ENCODE measurements at regions not wholly inside any gene's neighbourhood (a gene's known extent, or its start where the extent isn't known, plus 50 kb on each side); places are given as distances from the start of the nearest gene placed in this dataset.

DNA sequence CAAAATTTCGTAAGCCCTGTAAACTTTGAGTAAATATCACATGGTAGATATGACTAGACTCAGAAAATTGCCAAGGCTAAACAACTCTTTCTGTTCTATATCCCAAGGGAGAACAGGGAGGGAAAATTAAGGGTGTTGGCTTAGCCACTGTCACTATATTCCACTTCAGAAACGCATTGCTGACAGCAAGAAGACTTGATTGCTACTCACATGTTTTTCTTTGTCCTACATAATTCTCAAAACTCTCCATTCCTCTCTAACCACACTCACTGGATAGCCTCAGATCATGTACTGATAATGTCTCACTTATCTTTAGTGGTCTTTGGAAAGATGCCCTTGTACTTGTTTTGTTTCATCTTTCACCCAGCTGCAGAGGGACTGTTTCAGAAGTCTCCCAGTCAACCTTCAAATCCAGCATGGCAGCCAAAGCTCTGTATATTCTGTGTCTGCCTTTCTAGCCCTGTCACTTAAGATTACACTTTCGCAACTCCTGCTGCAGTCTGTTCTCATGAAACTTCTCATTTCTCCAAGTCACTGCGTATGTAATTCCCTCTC lies 582.4 kb upstream of the FZD8 start:
- DNase-seq (no peak), ATAC-seq (peak in 1 of 2 donors; percentile 31)
- H3K27ac ChIP-seq (ENCODE audit: low read length): no peak overlapping the region
- intact Hi-C loops (cut with DNase I): no loop called here
- H3K4me1 ChIP-seq (ENCODE audit: control insufficient read depth, insufficient read depth, low read length): no peaks in the 10 kb centered on the region
- H3K9me3 ChIP-seq (ENCODE audit: control insufficient read depth, low read length): no peaks in the 10 kb centered on the region
- 82% methylated on average over 4 of the region's 4 CpGs for WGBS
- no peak overlapping the region for H3K4me3 ChIP-seq (ENCODE audit: low read length)
- no peaks in the 10 kb centered on the region for H3K27me3 ChIP-seq (ENCODE audit: control insufficient read depth, insufficient read depth)

DNA sequence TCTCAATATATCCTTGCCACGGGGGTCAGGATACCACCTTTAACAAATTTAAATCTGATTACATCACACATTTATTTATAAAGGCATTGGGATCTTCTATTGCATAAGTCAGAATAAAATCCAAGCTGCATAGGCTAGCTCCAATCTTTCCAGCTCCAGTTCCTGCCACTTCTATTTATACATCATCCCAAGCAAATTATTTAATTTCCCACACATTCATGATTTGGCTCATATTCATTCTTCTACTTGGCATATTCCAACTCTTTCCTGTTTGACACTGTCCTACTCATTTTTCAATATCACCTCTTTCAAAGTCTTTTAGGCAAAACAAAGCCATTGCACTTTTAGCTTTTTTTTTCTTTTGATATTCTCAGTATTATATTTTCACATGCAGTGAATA lies 579.0 kb upstream of the FZD8 start:
- DNase-seq (no peak), ATAC-seq (no peak)
- intact Hi-C loops (cut with DNase I): no loop called here
- no peaks in the 10 kb centered on the region for H3K27me3 ChIP-seq (ENCODE audit: control insufficient read depth, insufficient read depth)
- peaks cover 2% of the 10 kb centered on the region for H3K4me1 ChIP-seq (ENCODE audit: control insufficient read depth, insufficient read depth, low read length)
- no peak overlapping the region for H3K4me3 ChIP-seq (ENCODE audit: low read length)
- H3K27ac ChIP-seq (ENCODE audit: low read length): no peak overlapping the region
- H3K9me3 ChIP-seq (ENCODE audit: control insufficient read depth, low read length): no peaks in the 10 kb centered on the region
- 22% methylated on average over 1 of the region's 1 CpG for WGBS

DNA sequence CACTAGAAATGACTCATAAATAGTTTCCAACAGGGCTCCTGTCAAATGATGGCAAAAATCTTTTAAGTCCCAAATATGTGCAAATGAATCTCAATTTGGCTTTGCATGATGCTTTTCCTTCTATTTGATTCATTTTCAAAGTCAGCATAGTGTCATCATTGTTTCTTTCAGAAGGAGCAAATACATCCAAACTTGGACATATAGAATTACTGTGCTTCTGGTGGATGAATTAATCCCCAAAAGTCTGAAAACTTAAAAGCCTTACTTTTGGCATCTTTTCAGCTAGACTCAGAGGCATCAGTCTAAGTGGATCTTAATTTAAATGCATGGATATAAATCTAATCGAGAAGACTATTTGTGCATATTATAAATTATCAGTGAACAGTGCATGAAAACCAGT lies 578.1 kb upstream of the FZD8 start:
- Histone ChIP-seq H3K9me3 (ENCODE audit: control insufficient read depth, low read length) (no peaks in the 10 kb centered on the region), H3K4me1 (ENCODE audit: control insufficient read depth, insufficient read depth, low read length) (peaks cover 2% of the 10 kb centered on the region), H3K27ac (ENCODE audit: low read length) (no peak overlapping the region), H3K4me3 (ENCODE audit: low read length) (no peak overlapping the region), H3K27me3 (ENCODE audit: control insufficient read depth, insufficient read depth) (no peaks in the 10 kb centered on the region)
- no peak for DNase-seq
- no peak for ATAC-seq
- intact Hi-C loops (cut with DNase I): no loop called here
- WGBS: 85% methylated on average over 1 of the region's 1 CpG

DNA sequence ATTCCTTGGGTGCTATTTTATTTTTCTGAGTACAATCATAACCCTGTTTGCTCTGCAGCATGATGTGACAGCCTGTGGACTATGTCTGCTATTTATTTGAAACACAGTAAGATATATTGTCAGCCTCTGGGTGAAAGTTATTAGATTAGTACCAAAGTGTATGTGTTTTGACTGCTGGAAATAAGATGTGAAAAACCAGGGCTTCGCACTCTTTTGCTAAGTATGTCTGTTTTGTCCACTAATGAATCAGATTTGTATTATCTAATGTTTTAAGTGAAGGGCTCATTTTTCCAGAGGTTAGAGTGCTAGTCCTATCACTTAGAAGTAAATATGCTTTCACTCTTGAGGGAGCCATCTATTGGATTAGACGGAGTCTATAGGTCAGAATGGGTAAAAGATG lies 569.8 kb upstream of the FZD8 start:
- no peaks in the 10 kb centered on the region for H3K9me3 ChIP-seq (ENCODE audit: control insufficient read depth, low read length)
- ATAC-seq (no peak), DNase-seq (no peak)
- H3K4me1 ChIP-seq (ENCODE audit: control insufficient read depth, insufficient read depth, low read length): no peaks in the 10 kb centered on the region
- WGBS: 91% methylated on average over 2 of the region's 2 CpGs
- no peak overlapping the region for H3K4me3 ChIP-seq (ENCODE audit: low read length)
- intact Hi-C loops (cut with DNase I): no loop called here
- no peak overlapping the region for H3K27ac ChIP-seq (ENCODE audit: low read length)
- no peaks in the 10 kb centered on the region for H3K27me3 ChIP-seq (ENCODE audit: control insufficient read depth, insufficient read depth)

DNA sequence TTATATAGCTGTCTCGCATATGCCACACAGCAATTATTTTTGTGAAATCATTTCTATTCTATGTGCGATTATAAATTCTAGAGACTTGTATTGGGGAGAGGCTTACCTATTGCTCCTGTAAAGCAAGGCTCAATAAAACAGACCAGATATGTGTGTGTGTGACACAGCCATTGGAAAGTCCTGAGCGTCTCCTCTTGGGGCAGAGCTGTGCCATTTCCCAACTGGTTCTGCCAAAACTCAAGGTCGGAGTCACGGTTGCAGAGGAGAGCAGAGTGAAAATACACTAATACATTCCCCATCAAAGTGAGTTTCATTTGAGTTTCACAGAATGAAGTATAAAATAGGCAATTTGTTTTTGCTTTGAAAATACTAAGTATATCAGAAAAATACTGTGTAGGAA lies 567.4 kb upstream of the FZD8 start:
- 91% methylated on average over 5 of the region's 5 CpGs for WGBS
- ATAC-seq: no peak
- H3K9me3 ChIP-seq (ENCODE audit: control insufficient read depth, low read length): no peaks in the 10 kb centered on the region
- H3K4me1 ChIP-seq (ENCODE audit: control insufficient read depth, insufficient read depth, low read length): no peaks in the 10 kb centered on the region
- no peak overlapping the region for H3K4me3 ChIP-seq (ENCODE audit: low read length)
- intact Hi-C loops (cut with DNase I): no loop called here
- no peak overlapping the region for H3K27ac ChIP-seq (ENCODE audit: low read length)
- DNase-seq: no peak
- H3K27me3 ChIP-seq (ENCODE audit: control insufficient read depth, insufficient read depth): no peaks in the 10 kb centered on the region

DNA sequence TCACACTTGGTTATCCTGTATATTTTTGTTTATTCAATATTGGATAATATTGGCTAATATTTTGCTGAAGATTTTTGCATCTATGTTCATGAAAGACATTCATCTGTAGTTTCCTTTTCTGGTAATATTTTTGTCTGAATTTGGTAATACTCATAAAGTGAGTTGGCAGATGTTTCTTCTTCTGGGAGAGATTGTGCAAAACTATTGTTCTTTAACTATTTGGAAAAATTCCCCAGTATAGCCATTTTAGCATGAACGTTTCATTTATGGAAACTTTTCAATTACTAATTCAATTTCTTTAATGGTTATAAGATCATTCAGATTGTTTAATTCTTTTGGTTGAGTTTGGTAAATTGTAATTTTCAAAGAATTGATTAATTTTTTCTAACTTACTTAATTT lies 560.8 kb upstream of the FZD8 start:
- Histone ChIP-seq H3K4me1 (ENCODE audit: control insufficient read depth, insufficient read depth, low read length) (no peaks in the 10 kb centered on the region), H3K9me3 (ENCODE audit: control insufficient read depth, low read length) (no peaks in the 10 kb centered on the region), H3K4me3 (ENCODE audit: low read length) (no peak overlapping the region), H3K27me3 (ENCODE audit: control insufficient read depth, insufficient read depth) (no peaks in the 10 kb centered on the region), H3K27ac (ENCODE audit: low read length) (no peak overlapping the region)
- intact Hi-C loops (cut with DNase I): no loop called here
- WGBS: 39% methylated on average over 1 of the region's 1 CpG
- DNase-seq (no peak), ATAC-seq (no peak)

DNA sequence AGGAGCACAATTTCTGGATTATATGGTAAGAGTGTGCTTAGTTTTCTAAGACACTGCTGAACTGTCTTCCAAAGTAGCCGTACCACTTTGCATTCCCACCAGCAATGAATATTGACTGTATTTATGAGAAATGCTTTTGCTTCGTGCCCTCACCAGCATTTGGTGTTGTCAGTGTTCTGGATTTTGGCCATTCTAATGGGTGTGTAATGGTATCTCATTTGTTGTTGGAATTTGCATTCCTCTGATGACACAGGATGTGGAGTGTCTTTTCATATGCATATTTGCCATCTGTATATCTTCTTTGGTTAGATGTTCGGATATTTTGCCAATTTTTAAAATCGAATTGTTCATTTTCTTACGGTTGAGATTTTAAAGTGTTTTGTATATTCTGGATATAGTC lies 558.5 kb upstream of the FZD8 start:
- intact Hi-C loops (cut with DNase I): no loop called here
- H3K27ac ChIP-seq (ENCODE audit: low read length): no peak overlapping the region
- WGBS: 93% methylated on average over 5 of the region's 5 CpGs
- ATAC-seq (no peak), DNase-seq (no peak)
- no peaks in the 10 kb centered on the region for H3K9me3 ChIP-seq (ENCODE audit: control insufficient read depth, low read length)
- no peak overlapping the region for H3K4me3 ChIP-seq (ENCODE audit: low read length)
- no peaks in the 10 kb centered on the region for H3K4me1 ChIP-seq (ENCODE audit: control insufficient read depth, insufficient read depth, low read length)
- no peaks in the 10 kb centered on the region for H3K27me3 ChIP-seq (ENCODE audit: control insufficient read depth, insufficient read depth)

DNA sequence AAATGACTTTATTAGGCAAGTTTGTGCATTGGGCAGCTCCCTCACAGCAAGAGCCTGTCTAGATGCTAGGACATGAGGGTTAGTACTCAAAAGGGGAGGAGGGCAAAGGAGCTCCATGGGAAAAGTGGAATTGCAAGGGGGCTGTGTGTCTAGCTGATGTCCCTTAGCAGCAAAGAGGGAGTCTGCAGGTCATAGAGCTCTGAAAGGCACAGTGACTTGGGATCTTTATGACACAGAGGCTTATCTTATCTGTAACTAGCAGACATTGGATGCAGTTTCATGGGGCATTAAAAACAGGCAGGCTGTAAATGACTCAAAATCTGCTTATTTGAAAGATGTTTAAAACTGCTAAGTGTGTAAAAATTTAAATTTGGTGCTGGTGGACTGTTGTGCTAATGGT lies 556.2 kb upstream of the FZD8 start:
- no peaks in the 10 kb centered on the region for H3K4me1 ChIP-seq (ENCODE audit: control insufficient read depth, insufficient read depth, low read length)
- no peak overlapping the region for H3K27ac ChIP-seq (ENCODE audit: low read length)
- intact Hi-C loops (cut with DNase I): no loop called here
- ATAC-seq (no peak), DNase-seq (no peak)
- H3K9me3 ChIP-seq (ENCODE audit: control insufficient read depth, low read length): no peaks in the 10 kb centered on the region
- no peaks in the 10 kb centered on the region for H3K27me3 ChIP-seq (ENCODE audit: control insufficient read depth, insufficient read depth)
- H3K4me3 ChIP-seq (ENCODE audit: low read length): no peak overlapping the region

DNA sequence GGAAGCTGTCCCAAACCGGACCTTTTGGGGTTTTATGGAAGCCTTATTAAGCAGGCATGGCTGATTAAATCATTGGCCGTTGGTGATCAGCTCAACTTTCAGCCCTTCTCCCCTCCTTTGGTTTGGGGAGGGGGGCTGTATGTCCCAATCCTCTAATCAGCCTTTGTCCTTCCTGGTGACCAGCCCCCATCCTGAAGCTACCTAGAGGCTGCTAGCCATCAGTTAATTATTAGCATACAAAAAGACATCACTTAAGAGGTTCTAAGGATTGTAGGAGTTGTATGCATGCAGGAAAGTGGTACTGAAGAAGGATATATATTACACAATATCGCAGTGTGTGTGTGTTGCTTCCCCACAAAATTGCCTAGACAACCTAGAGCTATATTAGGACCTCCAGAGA lies 553.3 kb upstream of the FZD8 start:
- no peaks in the 10 kb centered on the region for H3K27me3 ChIP-seq (ENCODE audit: control insufficient read depth, insufficient read depth)
- intact Hi-C loops (cut with DNase I): no loop called here
- WGBS: 94% methylated on average over 3 of the region's 3 CpGs
- ATAC-seq (no peak), DNase-seq (no peak)
- H3K27ac ChIP-seq (ENCODE audit: low read length): no peak overlapping the region
- H3K4me1 ChIP-seq (ENCODE audit: control insufficient read depth, insufficient read depth, low read length): no peaks in the 10 kb centered on the region
- peaks cover 2% of the 10 kb centered on the region for H3K9me3 ChIP-seq (ENCODE audit: control insufficient read depth, low read length)
- no peak overlapping the region for H3K4me3 ChIP-seq (ENCODE audit: low read length)

DNA sequence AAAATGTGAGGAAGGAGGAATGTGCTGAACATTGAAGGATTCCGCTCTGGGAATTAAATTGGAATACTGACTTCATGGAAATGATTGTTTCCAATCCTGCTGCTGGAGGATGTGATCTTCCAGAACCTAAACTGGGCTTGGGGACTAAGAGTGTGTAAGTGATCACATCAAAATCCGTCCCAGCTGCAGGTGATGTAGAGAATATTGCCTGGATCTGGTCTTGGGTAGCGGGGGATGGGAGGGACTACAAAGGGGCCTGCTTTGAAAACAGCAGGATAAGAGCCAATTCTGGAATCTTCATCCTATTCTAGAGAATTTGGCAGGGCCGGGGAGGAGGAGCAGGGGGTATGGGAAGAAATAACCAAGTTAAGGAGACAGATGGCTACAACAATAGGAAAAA lies 552.2 kb upstream of the FZD8 start:
- H3K9me3 ChIP-seq (ENCODE audit: control insufficient read depth, low read length): peaks cover 2% of the 10 kb centered on the region
- intact Hi-C loops (cut with DNase I): no loop called here
- DNase-seq: no peak

DNA sequence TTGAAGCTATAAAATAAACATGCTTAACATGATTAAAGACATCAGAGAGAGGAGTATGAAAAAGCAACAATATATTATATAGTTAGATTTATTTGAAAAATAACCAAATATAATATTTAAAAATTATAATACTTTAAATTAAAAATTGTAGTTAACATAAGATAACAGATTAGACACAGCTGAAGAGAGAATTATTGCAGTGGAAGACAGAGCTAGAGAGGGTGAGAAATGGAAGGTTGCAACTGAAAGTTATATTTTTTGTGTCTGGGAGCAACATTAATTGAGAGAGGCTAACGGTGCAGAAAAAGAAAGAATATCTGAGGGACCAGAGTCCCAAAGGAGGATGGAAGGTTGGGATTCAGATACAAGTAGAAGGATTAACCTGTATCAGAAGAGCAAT lies 548.9 kb upstream of the FZD8 start:
- intact Hi-C loops (cut with DNase I): no loop called here
- Histone ChIP-seq H3K27ac (ENCODE audit: low read length) (no peak overlapping the region), H3K4me1 (ENCODE audit: control insufficient read depth, insufficient read depth, low read length) (peaks cover 2% of the 10 kb centered on the region), H3K9me3 (ENCODE audit: control insufficient read depth, low read length) (peaks cover 2% of the 10 kb centered on the region), H3K27me3 (ENCODE audit: control insufficient read depth, insufficient read depth) (no peaks in the 10 kb centered on the region), H3K4me3 (ENCODE audit: low read length) (no peak overlapping the region)
- ATAC-seq (no peak), DNase-seq (no peak)
- WGBS: 74% methylated on average over 1 of the region's 1 CpG

More for the DNA sequence above, 552.2 kb upstream of the FZD8 start:
- Histone ChIP-seq H3K4me3 (ENCODE audit: low read length) (no peak overlapping the region), H3K27me3 (ENCODE audit: control insufficient read depth, insufficient read depth) (no peaks in the 10 kb centered on the region), H3K27ac (ENCODE audit: low read length) (no peak overlapping the region), H3K4me1 (ENCODE audit: control insufficient read depth, insufficient read depth, low read length) (no peaks in the 10 kb centered on the region)
- no peak for ATAC-seq
- WGBS: 85% methylated on average over 4 of the region's 4 CpGs

DNA sequence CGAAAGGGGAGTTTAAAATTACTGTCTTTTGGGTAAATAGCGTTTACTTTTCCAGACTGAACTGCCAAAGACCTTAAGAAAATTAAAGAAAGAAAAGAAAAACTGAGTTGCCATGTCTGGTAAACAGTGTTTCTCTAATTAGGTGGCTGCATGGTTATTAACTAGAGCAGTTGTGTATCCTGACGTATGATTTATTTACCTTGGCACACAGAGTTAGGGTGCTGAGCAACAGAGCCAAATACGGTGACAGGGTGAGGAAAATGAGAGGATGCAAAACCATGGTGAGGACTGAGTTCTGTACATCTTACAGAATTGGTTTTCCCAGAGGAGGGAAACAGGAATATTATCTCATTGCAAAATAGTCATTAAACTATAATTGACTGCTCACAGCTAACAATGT lies 546.4 kb upstream of the FZD8 start:
- no peaks in the 10 kb centered on the region for H3K27me3 ChIP-seq (ENCODE audit: control insufficient read depth, insufficient read depth)
- H3K27ac ChIP-seq (ENCODE audit: low read length): no peak overlapping the region
- DNase-seq (no peak), ATAC-seq (peak in 1 of 2 donors; percentile 35)
- H3K4me3 ChIP-seq (ENCODE audit: low read length): no peak overlapping the region
- peaks cover 2% of the 10 kb centered on the region for H3K9me3 ChIP-seq (ENCODE audit: control insufficient read depth, low read length)
- intact Hi-C loops (cut with DNase I): no loop called here
- peaks cover 2% of the 10 kb centered on the region for H3K4me1 ChIP-seq (ENCODE audit: control insufficient read depth, insufficient read depth, low read length)
- 44% methylated on average over 4 of the region's 4 CpGs for WGBS
